ENCODE measurements at regions not wholly inside any gene's neighbourhood (a gene's known extent, or its start where the extent isn't known, plus 50 kb on each side); places are given as distances from the start of the nearest gene placed in this dataset.

GRCh38 chr3:1468145-1468544 is 375.3 kb downstream of the CNTN6 start:
- TF ChIP-seq EZH2 (IDR thresholded peaks at IDR 0.05; ENCODE audit: borderline replicate concordance, low read depth, low read length, poor library complexity, severe bottlenecking) = no peak
- TF ChIP-seq, protein P1, sequence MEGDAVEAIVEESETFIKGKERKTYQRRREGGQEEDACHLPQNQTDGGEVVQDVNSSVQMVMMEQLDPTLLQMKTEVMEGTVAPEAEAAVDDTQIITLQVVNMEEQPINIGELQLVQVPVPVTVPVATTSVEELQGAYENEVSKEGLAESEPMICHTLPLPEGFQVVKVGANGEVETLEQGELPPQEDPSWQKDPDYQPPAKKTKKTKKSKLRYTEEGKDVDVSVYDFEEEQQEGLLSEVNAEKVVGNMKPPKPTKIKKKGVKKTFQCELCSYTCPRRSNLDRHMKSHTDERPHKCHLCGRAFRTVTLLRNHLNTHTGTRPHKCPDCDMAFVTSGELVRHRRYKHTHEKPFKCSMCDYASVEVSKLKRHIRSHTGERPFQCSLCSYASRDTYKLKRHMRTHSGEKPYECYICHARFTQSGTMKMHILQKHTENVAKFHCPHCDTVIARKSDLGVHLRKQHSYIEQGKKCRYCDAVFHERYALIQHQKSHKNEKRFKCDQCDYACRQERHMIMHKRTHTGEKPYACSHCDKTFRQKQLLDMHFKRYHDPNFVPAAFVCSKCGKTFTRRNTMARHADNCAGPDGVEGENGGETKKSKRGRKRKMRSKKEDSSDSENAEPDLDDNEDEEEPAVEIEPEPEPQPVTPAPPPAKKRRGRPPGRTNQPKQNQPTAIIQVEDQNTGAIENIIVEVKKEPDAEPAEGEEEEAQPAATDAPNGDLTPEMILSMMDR (conservative IDR thresholded peaks at IDR 0.05; ENCODE audit: low read depth, low read length) = no peak
- CTCF ChIA-PET = no interaction called here

DNA sequence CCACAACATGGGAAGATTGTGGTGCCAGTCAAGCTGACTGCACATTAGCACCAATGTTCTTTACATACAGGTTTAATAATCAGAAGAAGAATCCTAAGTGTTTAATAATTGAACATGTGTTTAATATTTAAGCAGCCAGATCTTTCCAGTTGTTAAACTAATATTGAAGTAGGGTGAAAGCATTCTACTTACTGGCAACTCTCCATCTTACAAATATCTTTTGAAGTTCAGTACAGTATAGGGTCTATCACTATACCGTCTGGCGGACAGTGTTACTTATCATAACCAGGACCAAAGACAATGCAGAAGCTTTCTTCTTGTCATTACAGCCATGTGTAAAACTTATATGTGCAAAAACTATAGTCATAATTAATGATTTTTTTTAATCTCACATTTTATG is 376.4 kb downstream of the CNTN6 start:
- POLR2A ChIA-PET (ENCODE audit: low non-redundant PET) = no interaction called here
- no peaks in the 10 kb centered on the region for H3K4me1 ChIP-seq (ENCODE audit: insufficient read depth, low read length, poor library complexity, severe bottlenecking)
- no peak for DNase-seq (ENCODE audit: low spot score)
- peaks cover 8% of the 10 kb centered on the region for H3K9me3 ChIP-seq (ENCODE audit: low read depth, low read length, poor library complexity, severe bottlenecking)
- H3K4me3 ChIP-seq (ENCODE audit: low read depth, low read length, poor library complexity, severe bottlenecking) = no peak overlapping the region
- TF ChIP-seq, protein P1 (conservative IDR thresholded peaks at IDR 0.05; ENCODE audit: low read depth, low read length) = no peak
- TF ChIP-seq EZH2 (IDR thresholded peaks at IDR 0.05; ENCODE audit: borderline replicate concordance, low read depth, low read length, poor library complexity, severe bottlenecking) = no peak
- no peaks in the 10 kb centered on the region for H3K27me3 ChIP-seq (replicated peaks; ENCODE audit: insufficient read depth, low read depth, low read length, poor library complexity)
- CTCF ChIA-PET = no interaction called here
- H3K27ac ChIP-seq (ENCODE audit: low read depth, low read length, poor library complexity, severe bottlenecking) = no peak overlapping the region
- intact Hi-C loops (cut with micrococcal nuclease; ENCODE audit: unreplicated experiment) = no loop called here
- no peaks in the 10 kb centered on the region for H3K36me3 ChIP-seq (ENCODE audit: insufficient read depth, low read length, poor library complexity, severe bottlenecking)
- BruUV-seq (replicated peaks) = no TSS peak

More at GRCh38 chr3:1468145-1468544, 375.3 kb downstream of the CNTN6 start:
- Histone ChIP-seq H3K9me3 (ENCODE audit: low read depth, low read length, poor library complexity, severe bottlenecking) (peaks cover 4% of the 10 kb centered on the region), H3K27ac (ENCODE audit: low read depth, low read length, poor library complexity, severe bottlenecking) (no peak overlapping the region), H3K4me1 (ENCODE audit: insufficient read depth, low read length, poor library complexity, severe bottlenecking) (no peaks in the 10 kb centered on the region), H3K36me3 (ENCODE audit: insufficient read depth, low read length, poor library complexity, severe bottlenecking) (no peaks in the 10 kb centered on the region), H3K4me3 (ENCODE audit: low read depth, low read length, poor library complexity, severe bottlenecking) (no peak overlapping the region), H3K27me3 (replicated peaks; ENCODE audit: insufficient read depth, low read depth, low read length, poor library complexity) (no peaks in the 10 kb centered on the region)
- intact Hi-C loops (cut with micrococcal nuclease; ENCODE audit: unreplicated experiment) = no loop called here
- DNase-seq (ENCODE audit: low spot score) = no peak
- no TSS peak for BruUV-seq (replicated peaks)
- POLR2A ChIA-PET (ENCODE audit: low non-redundant PET) = interaction anchor here (0.5 kb wide), 1 partner anchor 513 kb away, joined by 3 read pairs; no protein-coding TSS in a partner anchor

DNA sequence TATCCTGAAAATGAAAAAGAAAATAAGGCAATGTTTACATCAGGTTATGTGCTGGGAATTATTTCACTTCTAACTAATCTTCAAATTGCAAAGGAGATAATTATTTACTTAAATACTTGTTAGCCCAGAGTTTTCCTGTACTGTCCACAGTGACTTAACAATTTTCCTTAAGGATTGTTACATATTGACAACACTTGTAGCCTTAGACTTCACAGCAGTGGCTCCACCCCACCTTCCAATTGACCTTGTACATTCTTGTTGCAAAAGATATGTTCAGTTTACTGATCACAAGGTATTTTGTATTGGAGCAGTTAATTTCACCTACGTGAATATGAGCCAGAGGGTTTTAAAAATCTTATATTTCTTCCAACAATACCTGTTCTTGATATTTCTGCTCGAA is 376.9 kb downstream of the CNTN6 start:
- Histone ChIP-seq H3K27ac (ENCODE audit: low read depth, low read length, poor library complexity, severe bottlenecking) (no peak overlapping the region), H3K27me3 (replicated peaks; ENCODE audit: insufficient read depth, low read depth, low read length, poor library complexity) (no peaks in the 10 kb centered on the region), H3K4me1 (ENCODE audit: insufficient read depth, low read length, poor library complexity, severe bottlenecking) (no peaks in the 10 kb centered on the region), H3K4me3 (ENCODE audit: low read depth, low read length, poor library complexity, severe bottlenecking) (no peak overlapping the region), H3K36me3 (ENCODE audit: insufficient read depth, low read length, poor library complexity, severe bottlenecking) (no peaks in the 10 kb centered on the region), H3K9me3 (ENCODE audit: low read depth, low read length, poor library complexity, severe bottlenecking) (peaks cover 8% of the 10 kb centered on the region)
- DNase-seq (ENCODE audit: low spot score) = no peak
- no peak for TF ChIP-seq EZH2 (IDR thresholded peaks at IDR 0.05; ENCODE audit: borderline replicate concordance, low read depth, low read length, poor library complexity, severe bottlenecking)
- TF ChIP-seq, protein P1 (conservative IDR thresholded peaks at IDR 0.05; ENCODE audit: low read depth, low read length) = no peak
- intact Hi-C loops (cut with micrococcal nuclease; ENCODE audit: unreplicated experiment) = no loop called here
- ChIA-PET CTCF (no interaction called here), POLR2A (ENCODE audit: low non-redundant PET) (no interaction called here)
- BruUV-seq (replicated peaks) = no TSS peak

All from A673 (cell line).